Suprapubic skin (tissue), 4 donors: ENCODE measurements at regions not wholly inside any gene's neighbourhood (a gene's known extent, or its start where the extent isn't known, plus 50 kb on each side); places are given as distances from the start of the nearest gene placed in this dataset.

ENCODE experiments used
- CTCF ChIP-seq, 2 donors: fragments of 200-600 bp in 1 of 2; fragments of 450-650 bp in 1 of 2; sonication (generic) in 1 of 2; IDR thresholded peaks; one replicate each; pipeline ENCODE4 v1.5.1; 2016 to 2019; ENCODE audit warnings: antibody characterized with exemption in 2 of 2, mild to moderate bottlenecking in 1 of 2, moderate library complexity in 1 of 2
- EP300 ChIP-seq: sonication (generic); formaldehyde crosslinking; IDR thresholded peaks from one replicate; pipeline ENCODE4 v1.6.1; 2017; ENCODE audit warnings: antibody characterized with exemption
- POLR2A ChIP-seq, 2 donors: fragments of 450-650 bp; IDR thresholded peaks; one replicate each; pipeline ENCODE4 v1.6.1; 2017; ENCODE audit warnings: antibody characterized with exemption in 2 of 2, mild to moderate bottlenecking in 2 of 2, moderate library complexity in 2 of 2
- POLR2AphosphoS5 ChIP-seq, 3 donors: sonication (generic); formaldehyde crosslinking; IDR thresholded peaks; one replicate each; pipeline ENCODE4 v1.6.1; 2017; ENCODE audit warnings: antibody characterized with exemption in 3 of 3

GRCh38 chr5:144598451-144599068, 427.9 kb downstream of the KCTD16 start:
- TF ChIP-seq POLR2A (IDR thresholded peaks at IDR 0.05): no peak
- no peak for TF ChIP-seq CTCF (IDR thresholded peaks at IDR 0.05)
- TF ChIP-seq POLR2AphosphoS5 (IDR thresholded peaks at IDR 0.05): no peak
- no peak for TF ChIP-seq EP300
